Breast epithelium (tissue), 4 donors: ENCODE measurements at regions not wholly inside any gene's neighbourhood (a gene's known extent, or its start where the extent isn't known, plus 50 kb on each side); places are given as distances from the start of the nearest gene placed in this dataset.

ENCODE experiments used
- DNase-seq, 2 donors: peaks; one replicate each; pipeline ENCODE4 v3.0.0-alpha.2; 2019; ENCODE audit warnings: low spot score in 2 of 2
- H3K27ac ChIP-seq, 2 donors: fragments of 200-600 bp; sonication (generic) in 1 of 2; one replicate each; pipeline ENCODE4 v1.5.1; 2016 to 2019; ENCODE audit warnings: mild to moderate bottlenecking in 1 of 2
- H3K27me3 ChIP-seq, 2 donors: fragments of 200-600 bp; sonication (generic) in 1 of 2; one replicate each; pipeline versions ENCODE4 v1.5.1 to v1.6.0; 2017 to 2019; ENCODE audit warnings: control low read depth in 1 of 2, mild to moderate bottlenecking in 1 of 2
- H3K36me3 ChIP-seq: fragments of 200-600 bp; one replicate; pipeline ENCODE4 v1.5.1; 2019
- H3K4me1 ChIP-seq, 2 donors: fragments of 200-600 bp; sonication (generic); one replicate each; pipeline ENCODE4 v1.5.1; 2016 to 2019; ENCODE audit warnings: control low read depth in 1 of 2
- H3K4me3 ChIP-seq, 3 donors: fragments of 200-600 bp; sonication (generic); 1 replicate in 2 of 3; 2 replicates in 1 of 3; pipeline ENCODE4 v1.5.1; 2016 to 2019; ENCODE audit warnings: mild to moderate bottlenecking in 3 of 3, moderate library complexity in 2 of 3
- H3K9me3 ChIP-seq, 2 donors: fragments of 200-600 bp; sonication (generic) in 1 of 2; one replicate each; pipeline ENCODE4 v1.5.1; 2016 to 2019; ENCODE audit warnings: control low read depth in 1 of 2
- CTCF ChIP-seq, 3 donors: fragments of 450-650 bp; IDR thresholded peaks; one replicate each; pipeline ENCODE4 v1.5.1; 2016 to 2017; ENCODE audit warnings: antibody characterized with exemption in 3 of 3, mild to moderate bottlenecking in 3 of 3, moderate library complexity in 3 of 3
- POLR2A ChIP-seq: fragments of 450-650 bp; IDR thresholded peaks from one replicate; pipeline ENCODE4 v1.6.1; 2016; ENCODE audit warnings: antibody characterized with exemption, mild to moderate bottlenecking, moderate library complexity
- POLR2AphosphoS5 ChIP-seq, 3 donors: sonication (generic); formaldehyde crosslinking; IDR thresholded peaks; one replicate each; pipeline ENCODE4 v1.6.1; 2017; ENCODE audit warnings: antibody characterized with exemption in 3 of 3
- intact Hi-C: fragments of 100-400 bp; cut with DNase I; formaldehyde crosslinking; loops from one replicate; pipeline ENCODE4 v1.15.1; 2023; ENCODE audit warnings: low total_unique reads

DNA sequence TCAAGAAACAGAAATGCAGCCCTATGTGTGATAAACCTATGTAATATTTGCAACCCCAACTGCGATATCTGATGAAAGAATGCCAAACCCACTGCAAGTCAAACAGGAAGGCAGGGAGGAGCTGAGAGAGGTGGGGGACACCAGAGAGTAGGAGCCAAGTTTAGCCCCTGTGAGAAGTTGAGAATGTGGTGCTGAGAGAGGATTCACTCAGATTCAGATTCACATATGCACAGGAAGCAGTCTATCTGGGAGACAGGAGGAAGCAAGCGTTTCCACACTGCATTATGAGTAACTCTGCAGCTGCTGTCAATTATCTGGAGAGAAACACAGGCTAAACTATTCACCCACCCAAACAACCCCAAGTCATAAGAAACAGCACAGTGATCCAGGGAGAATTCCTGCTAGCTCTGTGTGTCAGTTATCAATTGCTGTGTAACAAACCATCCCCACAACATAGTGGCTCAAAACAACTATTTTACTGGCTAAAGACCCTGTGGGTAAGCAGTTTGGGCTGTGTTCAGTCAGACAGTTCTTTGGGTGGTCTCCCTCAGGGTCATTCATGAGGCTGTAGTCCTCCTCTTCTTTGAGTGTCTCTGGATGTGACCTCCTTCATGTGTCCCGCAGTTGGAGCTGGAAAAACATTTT, 161.9 kb upstream of the RAI14 start:
- intact Hi-C loops, result no loop called here
- no peak overlapping the region for H3K4me3 ChIP-seq
- H3K27me3 ChIP-seq, result no peaks in the 10 kb centered on the region
- TF ChIP-seq POLR2AphosphoS5 (IDR thresholded peaks at IDR 0.05), result no peak
- no peak for TF ChIP-seq CTCF (IDR thresholded peaks at IDR 0.05)
- no peak for TF ChIP-seq POLR2A
- no peak for DNase-seq
- H3K27ac ChIP-seq, result no peak overlapping the region
- H3K36me3 ChIP-seq, result no peaks in the 10 kb centered on the region
- H3K4me1 ChIP-seq, result no peaks in the 10 kb centered on the region
- no peaks in the 10 kb centered on the region for H3K9me3 ChIP-seq

DNA sequence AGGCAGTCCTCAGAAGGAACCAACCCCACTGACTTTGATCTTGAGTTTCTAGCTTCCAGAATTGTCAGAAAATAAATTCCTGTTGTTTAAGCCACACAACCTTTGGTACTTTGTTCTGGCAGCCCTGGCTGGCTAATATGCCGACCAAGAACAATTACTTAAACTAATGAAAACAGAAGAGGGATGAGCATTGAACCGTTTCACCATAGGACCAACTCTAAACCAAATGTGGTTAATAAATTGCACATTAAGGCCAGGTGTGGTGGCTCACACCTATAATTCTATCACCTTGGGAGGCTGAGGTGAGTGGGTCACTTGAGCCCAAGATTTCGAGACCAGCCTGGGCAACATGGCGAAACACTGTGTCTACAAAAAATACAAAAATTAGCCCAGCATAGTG, 160.9 kb upstream of the RAI14 start:
- no peak for TF ChIP-seq POLR2AphosphoS5 (IDR thresholded peaks at IDR 0.05)
- TF ChIP-seq CTCF (IDR thresholded peaks at IDR 0.05), result no peak
- TF ChIP-seq POLR2A, result no peak
- DNase-seq, result no peak
- H3K36me3 ChIP-seq, result no peaks in the 10 kb centered on the region
- no peak overlapping the region for H3K27ac ChIP-seq
- no peaks in the 10 kb centered on the region for H3K4me1 ChIP-seq
- peaks cover 0 to 4% of the 10 kb centered on the region in 2 donors for H3K27me3 ChIP-seq
- H3K4me3 ChIP-seq, result no peak overlapping the region
- no peaks in the 10 kb centered on the region for H3K9me3 ChIP-seq
- intact Hi-C loops, result no loop called here

DNA sequence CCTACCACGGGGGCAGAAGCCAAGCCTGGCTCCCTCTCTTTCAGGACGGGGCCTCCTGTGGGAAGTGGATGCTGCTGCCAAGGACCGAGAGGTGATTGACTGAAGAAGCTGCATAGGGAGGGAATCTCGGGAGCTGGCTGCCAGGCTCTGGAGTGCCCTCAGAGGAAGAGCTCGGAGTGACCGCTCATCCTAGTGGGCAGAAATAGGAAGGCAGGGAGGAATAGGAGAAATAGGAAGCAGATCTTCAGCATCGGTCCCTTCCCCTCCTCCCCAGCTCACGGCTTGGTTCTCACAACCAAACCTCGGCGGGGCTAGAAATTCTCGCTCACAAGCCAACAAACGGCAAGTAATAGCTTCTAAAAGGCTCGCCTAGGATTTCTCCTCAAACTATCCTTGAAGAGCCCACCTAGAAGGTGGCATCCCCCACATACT, 159.9 kb upstream of the RAI14 start:
- no peaks in the 10 kb centered on the region for H3K9me3 ChIP-seq
- no peaks in the 10 kb centered on the region for H3K36me3 ChIP-seq
- H3K27ac ChIP-seq, result no peak overlapping the region
- intact Hi-C loops, result no loop called here
- no peak for TF ChIP-seq POLR2AphosphoS5 (IDR thresholded peaks at IDR 0.05)
- TF ChIP-seq CTCF (IDR thresholded peaks at IDR 0.05), result no peak
- no peak for TF ChIP-seq POLR2A
- no peak for DNase-seq
- H3K27me3 ChIP-seq, result peaks cover 0 to 4% of the 10 kb centered on the region in 2 donors
- no peaks in the 10 kb centered on the region for H3K4me1 ChIP-seq
- H3K4me3 ChIP-seq, result no peak overlapping the region

- H3K4me3 ChIP-seq, result no peak overlapping the region
- peak overlapping the region in 1 of 2 donors; percentile 46 for H3K27ac ChIP-seq
- peaks cover 0 to 4% of the 10 kb centered on the region in 2 donors for H3K27me3 ChIP-seq
- no peaks in the 10 kb centered on the region for H3K9me3 ChIP-seq
- H3K36me3 ChIP-seq, result no peaks in the 10 kb centered on the region
- no peaks in the 10 kb centered on the region for H3K4me1 ChIP-seq
- TF ChIP-seq POLR2A, result no peak
- TF ChIP-seq POLR2AphosphoS5 (IDR thresholded peaks at IDR 0.05), result peak in 1 of 3 donors; percentile 58
- TF ChIP-seq CTCF (IDR thresholded peaks at IDR 0.05), result no peak
- intact Hi-C loops, result no loop called here
- no peak for DNase-seq
Measured at GRCh38 chr5:34496701-34497469, 159.2 kb upstream of the RAI14 start.

GRCh38 chr5:34497470-34497808, 158.7 kb upstream of the RAI14 start:
- TF ChIP-seq POLR2A (no peak), CTCF (IDR thresholded peaks at IDR 0.05) (no peak), POLR2AphosphoS5 (IDR thresholded peaks at IDR 0.05) (no peak)
- H3K27me3 ChIP-seq, result peaks cover 0 to 4% of the 10 kb centered on the region in 2 donors
- H3K4me3 ChIP-seq, result no peak overlapping the region
- H3K27ac ChIP-seq, result peak overlapping the region in 1 of 2 donors; percentile 46
- no peak for DNase-seq
- intact Hi-C loops, result no loop called here
- no peaks in the 10 kb centered on the region for H3K9me3 ChIP-seq
- no peaks in the 10 kb centered on the region for H3K36me3 ChIP-seq
- peaks cover under 1 to 1% of the 10 kb centered on the region in 2 donors for H3K4me1 ChIP-seq
